GM23338 (cell line): ENCODE measurements at regions not wholly inside any gene's neighbourhood (a gene's known extent, or its start where the extent isn't known, plus 50 kb on each side); places are given as distances from the start of the nearest gene placed in this dataset.

Experiments
- ATAC-seq: fragments of 200-7000 bp; cut with Tn5 transposase; 3 replicates; pipeline ENCODE4 v1.9.1; 2020
- DNase-seq: peaks from one replicate; pipeline ENCODE4 v3.0.0-alpha.2; 2015; ENCODE audit warnings: low spot score
- H2AFZ ChIP-seq: fragments of 200-600 bp; sonication (generic); 2 replicates; pipeline ENCODE4 v1.8.0; 2016; ENCODE audit warnings: antibody characterized with exemption, mild to moderate bottlenecking, moderate library complexity
- H3F3A ChIP-seq: fragments of 200-600 bp; sonication (generic); replicated peaks from 2 replicates; pipeline ENCODE4 v1.8.0; 2017; ENCODE audit warnings: antibody characterized with exemption, mixed run types, low read depth
- H3K27ac ChIP-seq: fragments of 200-600 bp; sonication (generic); 2 replicates; pipeline ENCODE4 v1.6.1; 2016; ENCODE audit warnings: low read depth
- H3K27me3 ChIP-seq: fragments of 200-600 bp; sonication (generic); 2 replicates; pipeline ENCODE4 v1.8.0; 2016; ENCODE audit warnings: mild to moderate bottlenecking, mixed run types, moderate library complexity; ENCODE audit not compliant: insufficient read depth
- H3K36me3 ChIP-seq: fragments of 200-600 bp; sonication (generic); 2 replicates; pipeline ENCODE4 v1.8.0; 2016; ENCODE audit warnings: mild to moderate bottlenecking; ENCODE audit not compliant: insufficient read depth
- H3K4me1 ChIP-seq: fragments of 200-600 bp; sonication (generic); 2 replicates; pipeline ENCODE4 v1.8.0; 2016; ENCODE audit warnings: mild to moderate bottlenecking, moderate library complexity; ENCODE audit not compliant: insufficient read depth
- H3K4me2 ChIP-seq: fragments of 200-600 bp; sonication (generic); 2 replicates; pipeline ENCODE4 v1.7.1; 2017; ENCODE audit warnings: mixed run types
- H3K4me3 ChIP-seq: fragments of 200-600 bp; sonication (generic); 2 replicates; pipeline ENCODE4 v1.6.1; 2016; ENCODE audit warnings: mixed run types
- H3K79me2 ChIP-seq: fragments of 200-600 bp; sonication (generic); replicated peaks from 2 replicates; pipeline ENCODE4 v1.8.0; 2017; ENCODE audit warnings: mild to moderate bottlenecking; ENCODE audit not compliant: insufficient read depth
- H3K9me2 ChIP-seq: fragments of 200-600 bp; sonication (generic); 2 replicates; pipeline ENCODE4 v1.8.0; 2017; ENCODE audit not compliant: insufficient read depth
- H4K20me1 ChIP-seq: fragments of 200-600 bp; sonication (generic); replicated peaks from 2 replicates; pipeline ENCODE4 v1.8.0; 2017; ENCODE audit warnings: mild to moderate bottlenecking; ENCODE audit not compliant: insufficient read depth
- H3K27ac Mint-ChIP-seq: 2 replicates; pipeline ENCODE4 v1.8.0; 2020; ENCODE audit warnings: inconsistent platforms, mild to moderate bottlenecking, moderate library complexity, mixed read lengths
- H3K27me3 Mint-ChIP-seq: 3 replicates; pipeline ENCODE4 v1.8.0; 2022; ENCODE audit warnings: low read depth, mild to moderate bottlenecking, moderate library complexity, mixed read lengths, inconsistent platforms; ENCODE audit not compliant: insufficient read depth, poor library complexity
- H3K36me3 Mint-ChIP-seq: 3 replicates; pipeline ENCODE4 v1.8.0; 2021; ENCODE audit warnings: low read depth, mild to moderate bottlenecking, inconsistent platforms, moderate library complexity, mixed read lengths
- H3K4me1 Mint-ChIP-seq: 3 replicates; pipeline ENCODE4 v1.8.0; 2020; ENCODE audit warnings: mild to moderate bottlenecking, inconsistent platforms, mixed read lengths
- H3K4me3 Mint-ChIP-seq: 3 replicates; pipeline ENCODE4 v1.8.0; 2021; ENCODE audit warnings: moderate library complexity, mild to moderate bottlenecking, inconsistent platforms, mixed read lengths
- H3K9me3 Mint-ChIP-seq: 3 replicates; pipeline ENCODE4 v1.8.0; 2020; ENCODE audit warnings: moderate library complexity, mild to moderate bottlenecking, inconsistent platforms, mixed read lengths
- CREB1 ChIP-seq: fragments of 250-450 bp; sonication (Bioruptor Pico); IDR thresholded peaks from 2 replicates; pipeline ENCODE4 v1.5.0; 2020; ENCODE audit warnings: low read depth, mild to moderate bottlenecking, moderate library complexity
- EZH2 ChIP-seq: fragments of 200-600 bp; sonication (generic); IDR thresholded peaks from one replicate; pipeline ENCODE4 v1.8.0; 2017; ENCODE audit warnings: antibody characterized with exemption, mild to moderate bottlenecking, low read depth; ENCODE audit not compliant: unreplicated experiment
- EZH2phosphoT487 ChIP-seq: fragments of 200-600 bp; sonication (generic); IDR thresholded peaks from one replicate; pipeline ENCODE4 v1.8.1; 2018; ENCODE audit warnings: antibody characterized with exemption; ENCODE audit not compliant: unreplicated experiment
- JUNB ChIP-seq: IDR thresholded peaks from one replicate; pipeline ENCODE4 v1.6.1; 2016; ENCODE audit warnings: antibody characterized with exemption; ENCODE audit not compliant: unreplicated experiment
- NANOG ChIP-seq: IDR thresholded peaks from 2 replicates; pipeline ENCODE4 v1.6.1; 2016; ENCODE audit warnings: antibody characterized with exemption, borderline replicate concordance
- ZNF114 ChIP-seq: fragments of 250-450 bp; sonication (Bioruptor Pico); IDR thresholded peaks from 2 replicates; pipeline ENCODE4 v1.5.0; 2020; ENCODE audit warnings: mild to moderate bottlenecking, moderate library complexity
- ZNF331 ChIP-seq: fragments of 250-450 bp; sonication (Bioruptor Pico); IDR thresholded peaks from 2 replicates; pipeline ENCODE4 v1.5.0; 2020; ENCODE audit warnings: low read depth, mild to moderate bottlenecking, moderate library complexity
- TF ChIP-seq, protein P1 (sequence below): fragments of 250-450 bp; sonication (Bioruptor Pico); IDR thresholded peaks from 2 replicates; pipeline ENCODE4 v1.5.0; 2020; ENCODE audit warnings: mild to moderate bottlenecking, moderate library complexity
- TF ChIP-seq, protein P2 (sequence below): IDR thresholded peaks from one replicate; pipeline ENCODE4 v1.6.1; 2018; ENCODE audit warnings: antibody characterized with exemption; ENCODE audit not compliant: unreplicated experiment
- TF ChIP-seq, protein P3 (sequence below), 2 experiments: fragments of 200-600 bp in 1 of 2; sonication (generic) in 1 of 2; conservative IDR thresholded peaks; 2 replicates each; pipeline versions ENCODE4 v1.5.1 to v1.6.1; 2016 to 2017; ENCODE audit warnings: antibody characterized with exemption in 2 of 2, low read depth in 2 of 2, mild to moderate bottlenecking in 2 of 2, moderate library complexity in 1 of 2

DNA sequence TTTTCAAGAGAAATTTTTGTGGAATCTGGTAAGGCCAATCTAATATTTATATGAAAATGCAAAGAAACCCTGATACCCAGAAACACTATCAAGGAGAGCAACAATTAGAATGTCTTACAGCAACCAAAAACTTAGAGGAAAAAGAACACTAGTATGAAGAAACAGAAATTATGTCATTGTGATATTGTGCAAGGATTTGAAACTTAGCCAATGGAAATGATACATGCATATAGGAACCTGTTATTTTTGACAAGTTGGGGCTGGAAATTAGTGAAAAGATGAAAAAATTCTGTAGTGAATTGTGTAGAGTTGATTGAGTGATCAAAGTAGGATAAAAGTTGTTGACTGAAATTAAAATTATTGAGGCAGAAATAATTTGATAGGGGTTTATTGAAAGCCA is 792.6 kb upstream of the SLITRK6 start (continued):
- TF ChIP-seq, protein P1, sequence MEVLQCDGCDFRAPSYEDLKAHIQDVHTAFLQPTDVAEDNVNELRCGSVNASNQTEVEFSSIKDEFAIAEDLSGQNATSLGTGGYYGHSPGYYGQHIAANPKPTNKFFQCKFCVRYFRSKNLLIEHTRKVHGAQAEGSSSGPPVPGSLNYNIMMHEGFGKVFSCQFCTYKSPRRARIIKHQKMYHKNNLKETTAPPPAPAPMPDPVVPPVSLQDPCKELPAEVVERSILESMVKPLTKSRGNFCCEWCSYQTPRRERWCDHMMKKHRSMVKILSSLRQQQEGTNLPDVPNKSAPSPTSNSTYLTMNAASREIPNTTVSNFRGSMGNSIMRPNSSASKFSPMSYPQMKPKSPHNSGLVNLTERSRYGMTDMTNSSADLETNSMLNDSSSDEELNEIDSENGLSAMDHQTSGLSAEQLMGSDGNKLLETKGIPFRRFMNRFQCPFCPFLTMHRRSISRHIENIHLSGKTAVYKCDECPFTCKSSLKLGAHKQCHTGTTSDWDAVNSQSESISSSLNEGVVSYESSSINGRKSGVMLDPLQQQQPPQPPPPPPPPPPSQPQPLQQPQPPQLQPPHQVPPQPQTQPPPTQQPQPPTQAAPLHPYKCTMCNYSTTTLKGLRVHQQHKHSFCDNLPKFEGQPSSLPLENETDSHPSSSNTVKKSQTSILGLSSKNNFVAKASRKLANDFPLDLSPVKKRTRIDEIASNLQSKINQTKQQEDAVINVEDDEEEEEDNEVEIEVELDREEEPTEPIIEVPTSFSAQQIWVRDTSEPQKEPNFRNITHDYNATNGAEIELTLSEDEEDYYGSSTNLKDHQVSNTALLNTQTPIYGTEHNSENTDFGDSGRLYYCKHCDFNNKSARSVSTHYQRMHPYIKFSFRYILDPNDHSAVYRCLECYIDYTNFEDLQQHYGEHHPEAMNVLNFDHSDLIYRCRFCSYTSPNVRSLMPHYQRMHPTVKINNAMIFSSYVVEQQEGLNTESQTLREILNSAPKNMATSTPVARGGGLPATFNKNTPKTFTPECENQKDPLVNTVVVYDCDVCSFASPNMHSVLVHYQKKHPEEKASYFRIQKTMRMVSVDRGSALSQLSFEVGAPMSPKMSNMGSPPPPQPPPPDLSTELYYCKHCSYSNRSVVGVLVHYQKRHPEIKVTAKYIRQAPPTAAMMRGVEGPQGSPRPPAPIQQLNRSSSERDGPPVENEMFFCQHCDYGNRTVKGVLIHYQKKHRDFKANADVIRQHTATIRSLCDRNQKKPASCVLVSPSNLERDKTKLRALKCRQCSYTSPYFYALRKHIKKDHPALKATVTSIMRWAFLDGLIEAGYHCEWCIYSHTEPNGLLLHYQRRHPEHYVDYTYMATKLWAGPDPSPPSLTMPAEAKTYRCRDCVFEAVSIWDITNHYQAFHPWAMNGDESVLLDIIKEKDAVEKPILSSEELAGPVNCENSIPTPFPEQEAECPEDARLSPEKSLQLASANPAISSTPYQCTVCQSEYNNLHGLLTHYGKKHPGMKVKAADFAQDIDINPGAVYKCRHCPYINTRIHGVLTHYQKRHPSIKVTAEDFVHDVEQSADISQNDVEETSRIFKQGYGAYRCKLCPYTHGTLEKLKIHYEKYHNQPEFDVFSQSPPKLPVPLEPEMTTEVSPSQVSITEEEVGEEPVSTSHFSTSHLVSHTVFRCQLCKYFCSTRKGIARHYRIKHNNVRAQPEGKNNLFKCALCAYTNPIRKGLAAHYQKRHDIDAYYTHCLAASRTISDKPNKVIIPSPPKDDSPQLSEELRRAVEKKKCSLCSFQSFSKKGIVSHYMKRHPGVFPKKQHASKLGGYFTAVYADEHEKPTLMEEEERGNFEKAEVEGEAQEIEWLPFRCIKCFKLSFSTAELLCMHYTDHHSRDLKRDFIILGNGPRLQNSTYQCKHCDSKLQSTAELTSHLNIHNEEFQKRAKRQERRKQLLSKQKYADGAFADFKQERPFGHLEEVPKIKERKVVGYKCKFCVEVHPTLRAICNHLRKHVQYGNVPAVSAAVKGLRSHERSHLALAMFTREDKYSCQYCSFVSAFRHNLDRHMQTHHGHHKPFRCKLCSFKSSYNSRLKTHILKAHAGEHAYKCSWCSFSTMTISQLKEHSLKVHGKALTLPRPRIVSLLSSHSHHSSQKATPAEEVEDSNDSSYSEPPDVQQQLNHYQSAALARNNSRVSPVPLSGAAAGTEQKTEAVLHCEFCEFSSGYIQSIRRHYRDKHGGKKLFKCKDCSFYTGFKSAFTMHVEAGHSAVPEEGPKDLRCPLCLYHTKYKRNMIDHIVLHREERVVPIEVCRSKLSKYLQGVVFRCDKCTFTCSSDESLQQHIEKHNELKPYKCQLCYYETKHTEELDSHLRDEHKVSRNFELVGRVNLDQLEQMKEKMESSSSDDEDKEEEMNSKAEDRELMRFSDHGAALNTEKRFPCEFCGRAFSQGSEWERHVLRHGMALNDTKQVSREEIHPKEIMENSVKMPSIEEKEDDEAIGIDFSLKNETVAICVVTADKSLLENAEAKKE (CRISPR knock-in tag), result no peak
- TF ChIP-seq, protein P2, sequence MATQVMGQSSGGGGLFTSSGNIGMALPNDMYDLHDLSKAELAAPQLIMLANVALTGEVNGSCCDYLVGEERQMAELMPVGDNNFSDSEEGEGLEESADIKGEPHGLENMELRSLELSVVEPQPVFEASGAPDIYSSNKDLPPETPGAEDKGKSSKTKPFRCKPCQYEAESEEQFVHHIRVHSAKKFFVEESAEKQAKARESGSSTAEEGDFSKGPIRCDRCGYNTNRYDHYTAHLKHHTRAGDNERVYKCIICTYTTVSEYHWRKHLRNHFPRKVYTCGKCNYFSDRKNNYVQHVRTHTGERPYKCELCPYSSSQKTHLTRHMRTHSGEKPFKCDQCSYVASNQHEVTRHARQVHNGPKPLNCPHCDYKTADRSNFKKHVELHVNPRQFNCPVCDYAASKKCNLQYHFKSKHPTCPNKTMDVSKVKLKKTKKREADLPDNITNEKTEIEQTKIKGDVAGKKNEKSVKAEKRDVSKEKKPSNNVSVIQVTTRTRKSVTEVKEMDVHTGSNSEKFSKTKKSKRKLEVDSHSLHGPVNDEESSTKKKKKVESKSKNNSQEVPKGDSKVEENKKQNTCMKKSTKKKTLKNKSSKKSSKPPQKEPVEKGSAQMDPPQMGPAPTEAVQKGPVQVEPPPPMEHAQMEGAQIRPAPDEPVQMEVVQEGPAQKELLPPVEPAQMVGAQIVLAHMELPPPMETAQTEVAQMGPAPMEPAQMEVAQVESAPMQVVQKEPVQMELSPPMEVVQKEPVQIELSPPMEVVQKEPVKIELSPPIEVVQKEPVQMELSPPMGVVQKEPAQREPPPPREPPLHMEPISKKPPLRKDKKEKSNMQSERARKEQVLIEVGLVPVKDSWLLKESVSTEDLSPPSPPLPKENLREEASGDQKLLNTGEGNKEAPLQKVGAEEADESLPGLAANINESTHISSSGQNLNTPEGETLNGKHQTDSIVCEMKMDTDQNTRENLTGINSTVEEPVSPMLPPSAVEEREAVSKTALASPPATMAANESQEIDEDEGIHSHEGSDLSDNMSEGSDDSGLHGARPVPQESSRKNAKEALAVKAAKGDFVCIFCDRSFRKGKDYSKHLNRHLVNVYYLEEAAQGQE, result no peak
- no peak for TF ChIP-seq EZH2phosphoT487
- TF ChIP-seq JUNB, result no peak

DNA sequence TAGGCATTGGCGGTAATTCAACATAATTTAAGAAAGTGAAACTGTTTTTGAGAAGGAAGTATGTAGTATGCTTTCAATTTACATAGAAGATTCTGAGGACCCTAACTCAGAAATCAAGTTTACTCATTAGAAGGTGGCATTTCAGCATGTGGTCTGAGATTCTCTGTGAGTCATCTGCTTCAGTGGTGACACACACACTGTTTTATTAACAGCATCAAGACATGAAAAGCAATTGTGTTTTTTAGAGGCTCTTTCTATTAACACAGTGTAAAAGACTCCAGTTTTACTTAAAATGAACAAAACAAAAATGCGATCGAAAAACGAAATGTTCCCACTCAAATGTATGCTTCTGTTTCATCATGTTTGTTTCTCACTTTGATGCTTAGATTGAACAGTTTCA is 802.1 kb upstream of the SLITRK6 start:
- DNase-seq (no peak), ATAC-seq (no peak)
- H3K36me3 Mint-ChIP-seq, result no peaks in the 10 kb centered on the region
- H3K4me3 ChIP-seq, result no peak overlapping the region
- no peaks in the 10 kb centered on the region for H3K9me3 Mint-ChIP-seq
- no peaks in the 10 kb centered on the region for H3F3A ChIP-seq
- H3K27ac ChIP-seq, result no peak overlapping the region
- H3K79me2 ChIP-seq, result no peaks in the 10 kb centered on the region
- H3K27ac Mint-ChIP-seq, result no peak overlapping the region
- no peaks in the 10 kb centered on the region for H3K27me3 Mint-ChIP-seq
- no peaks in the 10 kb centered on the region for H4K20me1 ChIP-seq
- H3K27me3 ChIP-seq, result no peaks in the 10 kb centered on the region
- no peak overlapping the region for H3K4me2 ChIP-seq
- H3K4me1 ChIP-seq, result no peaks in the 10 kb centered on the region
- H3K4me3 Mint-ChIP-seq, result no peak overlapping the region
- H3K36me3 ChIP-seq, result no peaks in the 10 kb centered on the region
- no peaks in the 10 kb centered on the region for H3K4me1 Mint-ChIP-seq
- no peaks in the 10 kb centered on the region for H3K9me2 ChIP-seq
- peak overlapping the region; percentile 50; the same call in 1 of the 2 replicates for H2AFZ ChIP-seq
- TF ChIP-seq JUNB (no peak), NANOG (no peak), CREB1 (CRISPR knock-in tag) (no peak), EZH2 (no peak), ZNF114 (CRISPR knock-in tag) (no peak), ZNF331 (no peak)
- TF ChIP-seq, protein P3, sequence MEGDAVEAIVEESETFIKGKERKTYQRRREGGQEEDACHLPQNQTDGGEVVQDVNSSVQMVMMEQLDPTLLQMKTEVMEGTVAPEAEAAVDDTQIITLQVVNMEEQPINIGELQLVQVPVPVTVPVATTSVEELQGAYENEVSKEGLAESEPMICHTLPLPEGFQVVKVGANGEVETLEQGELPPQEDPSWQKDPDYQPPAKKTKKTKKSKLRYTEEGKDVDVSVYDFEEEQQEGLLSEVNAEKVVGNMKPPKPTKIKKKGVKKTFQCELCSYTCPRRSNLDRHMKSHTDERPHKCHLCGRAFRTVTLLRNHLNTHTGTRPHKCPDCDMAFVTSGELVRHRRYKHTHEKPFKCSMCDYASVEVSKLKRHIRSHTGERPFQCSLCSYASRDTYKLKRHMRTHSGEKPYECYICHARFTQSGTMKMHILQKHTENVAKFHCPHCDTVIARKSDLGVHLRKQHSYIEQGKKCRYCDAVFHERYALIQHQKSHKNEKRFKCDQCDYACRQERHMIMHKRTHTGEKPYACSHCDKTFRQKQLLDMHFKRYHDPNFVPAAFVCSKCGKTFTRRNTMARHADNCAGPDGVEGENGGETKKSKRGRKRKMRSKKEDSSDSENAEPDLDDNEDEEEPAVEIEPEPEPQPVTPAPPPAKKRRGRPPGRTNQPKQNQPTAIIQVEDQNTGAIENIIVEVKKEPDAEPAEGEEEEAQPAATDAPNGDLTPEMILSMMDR (conservative IDR thresholded peaks at IDR 0.05; ENCODE audit: low read depth in 2 of 2), result no peak
- TF ChIP-seq, protein P2, result no peak
